Effector memory CD4-positive, alpha-beta T cell (primary cell): ENCODE measurements at regions not wholly inside any gene's neighbourhood (a gene's known extent, or its start where the extent isn't known, plus 50 kb on each side); places are given as distances from the start of the nearest gene placed in this dataset.
"Not testable (repeated sequence)": the region's sequence is repeated elsewhere in the genome, so short reads cannot be mapped to it uniquely, and the experiment has no call there.

Experiments
- DNase-seq, 3 donors: peaks; one replicate each; pipeline ENCODE4 v3.0.0-alpha.2; 2020
- H3K27ac ChIP-seq: 2 replicates; pipeline ENCODE4 v1.7.0; 2013; ENCODE audit warnings: mild to moderate bottlenecking, low read length, moderate library complexity; ENCODE audit not compliant: insufficient read depth, poor library complexity, severe bottlenecking
- H3K27me3 ChIP-seq: replicated peaks from 2 replicates; pipeline ENCODE4 v1.7.0; 2013; ENCODE audit warnings: mild to moderate bottlenecking, low read length; ENCODE audit not compliant: insufficient read depth, control insufficient read depth, poor library complexity, severe bottlenecking
- H3K36me3 ChIP-seq: 2 replicates; pipeline ENCODE4 v1.7.0; 2013; ENCODE audit warnings: mild to moderate bottlenecking, low read length, moderate library complexity; ENCODE audit not compliant: control insufficient read depth, insufficient read depth
- H3K4me1 ChIP-seq: 2 replicates; pipeline ENCODE4 v1.7.0; 2013; ENCODE audit warnings: low read length, mild to moderate bottlenecking; ENCODE audit not compliant: control insufficient read depth, insufficient read depth, poor library complexity, severe bottlenecking
- H3K4me3 ChIP-seq: 2 replicates; pipeline ENCODE4 v1.7.0; 2013; ENCODE audit warnings: low read length, low read depth, mild to moderate bottlenecking; ENCODE audit not compliant: insufficient read depth, poor library complexity, severe bottlenecking
- H3K9me3 ChIP-seq: 2 replicates; pipeline ENCODE4 v1.7.0; 2013; ENCODE audit warnings: mild to moderate bottlenecking, low read length, moderate library complexity; ENCODE audit not compliant: control insufficient read depth

- not testable (repeated sequence) for H3K27ac ChIP-seq, H3K4me3 ChIP-seq, H3K36me3 ChIP-seq, H3K27me3 ChIP-seq, DNase-seq, H3K9me3 ChIP-seq, H3K4me1 ChIP-seq
Measured at GRCh38 chr7:63856466-63856865, 142.2 kb upstream of the ZNF722 start.

- Histone ChIP-seq H3K27ac (no peak overlapping the region), H3K27me3 (no peaks in the 10 kb centered on the region), H3K4me1 (no peaks in the 10 kb centered on the region), H3K9me3 (no peaks in the 10 kb centered on the region), H3K4me3 (no peak overlapping the region), H3K36me3 (no peaks in the 10 kb centered on the region)
- DNase-seq = no peak
Measured at GRCh38 chr7:63867127-63867526, 131.5 kb upstream of the ZNF722 start.

- not testable (repeated sequence) for H3K4me3 ChIP-seq, H3K27me3 ChIP-seq, DNase-seq, H3K27ac ChIP-seq, H3K4me1 ChIP-seq, H3K36me3 ChIP-seq
- H3K9me3 ChIP-seq = peaks cover 20% of the 10 kb centered on the region
Measured at GRCh38 chr7:63874242-63874641, 124.4 kb upstream of the ZNF722 start.

GRCh38 chr7:63876707-63877322 lies 121.8 kb upstream of the ZNF722 start:
- Histone ChIP-seq H3K9me3 (peaks cover 32% of the 10 kb centered on the region), H3K4me1 (no peaks in the 10 kb centered on the region), H3K27ac (no peak overlapping the region), H3K36me3 (no peaks in the 10 kb centered on the region), H3K27me3 (no peaks in the 10 kb centered on the region), H3K4me3 (no peak overlapping the region)
- DNase-seq = no peak

GRCh38 chr7:63887031-63887430 lies 111.6 kb upstream of the ZNF722 start:
- H3K27me3 ChIP-seq = no peaks in the 10 kb centered on the region
- no peaks in the 10 kb centered on the region for H3K36me3 ChIP-seq
- no peaks in the 10 kb centered on the region for H3K4me1 ChIP-seq
- no peak overlapping the region for H3K4me3 ChIP-seq
- H3K27ac ChIP-seq = no peak overlapping the region
- H3K9me3 ChIP-seq = peaks cover 3% of the 10 kb centered on the region
- no peak for DNase-seq

- no peaks in the 10 kb centered on the region for H3K36me3 ChIP-seq
- H3K27ac ChIP-seq = peak overlapping the region; percentile 66
- peak overlapping the region; percentile 46 for H3K4me3 ChIP-seq
- DNase-seq = peak; percentile 51 to 67 (median 66)
- no peaks in the 10 kb centered on the region for H3K4me1 ChIP-seq
- H3K27me3 ChIP-seq = no peaks in the 10 kb centered on the region
- H3K9me3 ChIP-seq = no peaks in the 10 kb centered on the region
Measured at GRCh38 chr7:63899691-63900393, 98.8 kb upstream of the ZNF722 start.

GRCh38 chr7:63900394-63901203 lies 98.0 kb upstream of the ZNF722 start:
- Histone ChIP-seq H3K27ac (peak overlapping the region; percentile 66), H3K27me3 (no peaks in the 10 kb centered on the region), H3K9me3 (no peaks in the 10 kb centered on the region), H3K4me1 (no peaks in the 10 kb centered on the region), H3K4me3 (peak overlapping the region; percentile 46), H3K36me3 (no peaks in the 10 kb centered on the region)
- peak; percentile 59 to 80 (median 78) for DNase-seq

GRCh38 chr7:63901204-63901506 lies 97.5 kb upstream of the ZNF722 start:
- not testable (repeated sequence) for H3K27ac ChIP-seq, H3K27me3 ChIP-seq, DNase-seq, H3K4me1 ChIP-seq, H3K9me3 ChIP-seq, H3K36me3 ChIP-seq
- H3K4me3 ChIP-seq = peak overlapping the region; percentile 46

GRCh38 chr7:63918986-63919385 lies 79.7 kb upstream of the ZNF722 start:
- DNase-seq = no peak
- no peaks in the 10 kb centered on the region for H3K36me3 ChIP-seq

GRCh38 chr7:63925262-63925625 lies 73.4 kb upstream of the ZNF722 start:
- no peaks in the 10 kb centered on the region for H3K9me3 ChIP-seq
- no peak overlapping the region for H3K27ac ChIP-seq
- H3K36me3 ChIP-seq = no peaks in the 10 kb centered on the region
- H3K27me3 ChIP-seq = no peaks in the 10 kb centered on the region
- no peak for DNase-seq
- H3K4me1 ChIP-seq = peaks cover 4% of the 10 kb centered on the region
- peak overlapping the region; percentile 60 for H3K4me3 ChIP-seq

More at GRCh38 chr7:63918986-63919385, 79.7 kb upstream of the ZNF722 start:
- H3K27me3 ChIP-seq = no peaks in the 10 kb centered on the region
- H3K4me3 ChIP-seq = no peak overlapping the region
- H3K9me3 ChIP-seq = no peaks in the 10 kb centered on the region
- H3K4me1 ChIP-seq = no peaks in the 10 kb centered on the region
- H3K27ac ChIP-seq = no peak overlapping the region
